ENCODE measurements at regions not wholly inside any gene's neighbourhood (a gene's known extent, or its start where the extent isn't known, plus 50 kb on each side); places are given as distances from the start of the nearest gene placed in this dataset.

DNA sequence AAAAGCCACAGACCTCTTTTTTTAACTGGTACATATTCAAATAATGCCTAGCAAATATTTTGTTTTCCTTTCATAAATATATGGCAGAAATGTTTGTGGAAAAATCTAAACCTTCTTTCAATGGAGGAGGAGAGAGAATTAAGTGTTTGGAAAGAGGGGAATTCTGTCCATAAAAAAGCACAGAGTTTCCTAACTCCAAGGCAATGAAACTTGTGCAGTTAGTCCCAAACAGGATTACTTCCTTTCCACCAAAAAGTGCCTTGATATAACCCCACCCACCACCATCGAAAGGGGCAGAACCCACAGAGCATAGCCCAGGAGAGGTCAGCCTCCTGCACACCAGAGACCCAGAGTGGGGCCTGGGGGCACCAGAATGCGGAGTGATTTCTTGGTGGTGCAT is 106.3 kb downstream of the OGFRL1 start:
- Histone ChIP-seq H3K27me3 (ENCODE audit: control insufficient read depth in 2 of 2, insufficient read depth in 2 of 2, low read length in 2 of 2) (no peaks in the 10 kb centered on the region), H3K27ac (ENCODE audit: low read depth, low read length) (no peak overlapping the region), H3K4me1 (ENCODE audit: control insufficient read depth in 2 of 2, insufficient read depth in 2 of 2, low read length in 2 of 2) (no peaks in the 10 kb centered on the region), H3K36me3 (ENCODE audit: control insufficient read depth in 2 of 3, insufficient read depth in 3 of 3, low read length in 3 of 3) (no peaks in the 10 kb centered on the region), H3K4me3 (ENCODE audit: low read length) (no peak overlapping the region), H3K9me3 (ENCODE audit: control insufficient read depth in 2 of 3, low read length in 3 of 3) (no peaks in the 10 kb centered on the region)
- DNase-seq (no peak), ATAC-seq (no peak)
- CTCF ChIA-PET = no interaction called here
- H3K27ac Mint-ChIP-seq = no peak overlapping the region
- POLR2A ChIA-PET = no interaction called here
- peaks cover 1 to 15% (median 8%) of the 10 kb centered on the region in 5 donors for H3K27me3 Mint-ChIP-seq
- H3K4me3 Mint-ChIP-seq = no peak overlapping the region
- intact Hi-C loops (cut with micrococcal nuclease) = no loop called here
- H3K9me3 Mint-ChIP-seq = peaks cover 0 to 3% (median 0%) of the 10 kb centered on the region in 11 donors
- H3K36me3 Mint-ChIP-seq = no peaks in the 10 kb centered on the region
- H3K4me1 Mint-ChIP-seq = no peaks in the 10 kb centered on the region

DNA sequence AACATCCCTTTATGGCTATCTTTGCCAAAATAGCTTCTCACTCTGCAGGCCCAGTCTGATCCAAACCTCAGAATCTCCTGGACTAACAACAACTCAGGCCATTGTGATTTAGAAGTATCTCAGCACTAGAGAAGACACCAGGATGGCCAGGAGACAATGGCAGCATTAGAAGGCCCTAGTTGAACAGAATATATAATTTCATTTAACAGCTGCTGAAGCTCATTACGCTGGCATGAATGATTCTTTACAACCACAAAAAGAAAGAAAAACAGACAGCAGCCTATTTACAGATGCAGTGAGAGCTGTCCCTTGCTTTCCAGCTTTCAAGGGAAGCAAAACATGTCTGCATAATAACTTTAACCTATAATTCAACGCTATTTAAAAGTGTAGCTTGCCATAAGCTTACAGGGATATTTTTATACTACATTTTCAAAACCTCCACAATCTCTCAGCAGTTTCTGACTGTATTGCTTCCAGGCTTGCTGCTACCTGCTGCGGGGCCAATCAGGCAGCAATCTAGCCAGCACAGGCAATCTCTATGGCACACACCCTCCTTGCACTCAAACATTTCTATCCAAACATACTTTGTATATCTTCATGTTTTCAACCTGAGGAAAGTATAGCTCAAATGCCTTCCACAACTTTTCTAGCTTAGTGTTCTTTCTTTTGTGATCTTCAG is 107.3 kb downstream of the OGFRL1 start:
- ATAC-seq (no peak), DNase-seq (no peak)
- Histone ChIP-seq H3K27ac (ENCODE audit: low read depth, low read length) (no peak overlapping the region), H3K27me3 (ENCODE audit: control insufficient read depth in 2 of 2, insufficient read depth in 2 of 2, low read length in 2 of 2) (no peaks in the 10 kb centered on the region), H3K4me1 (ENCODE audit: control insufficient read depth in 2 of 2, insufficient read depth in 2 of 2, low read length in 2 of 2) (no peaks in the 10 kb centered on the region), H3K4me3 (ENCODE audit: low read length) (no peak overlapping the region), H3K36me3 (ENCODE audit: control insufficient read depth in 2 of 3, insufficient read depth in 3 of 3, low read length in 3 of 3) (no peaks in the 10 kb centered on the region), H3K9me3 (ENCODE audit: control insufficient read depth in 2 of 3, low read length in 3 of 3) (no peaks in the 10 kb centered on the region)
- Mint-ChIP-seq H3K4me1 (no peaks in the 10 kb centered on the region), H3K27me3 (peaks cover 1 to 14% (median 8%) of the 10 kb centered on the region in 5 donors), H3K4me3 (no peak overlapping the region), H3K27ac (no peak overlapping the region), H3K9me3 (peaks cover 0 to 3% (median 0%) of the 10 kb centered on the region in 11 donors), H3K36me3 (no peaks in the 10 kb centered on the region)
- CTCF ChIA-PET = no interaction called here
- POLR2A ChIA-PET = no interaction called here
- intact Hi-C loops (cut with micrococcal nuclease) = no loop called here

DNA sequence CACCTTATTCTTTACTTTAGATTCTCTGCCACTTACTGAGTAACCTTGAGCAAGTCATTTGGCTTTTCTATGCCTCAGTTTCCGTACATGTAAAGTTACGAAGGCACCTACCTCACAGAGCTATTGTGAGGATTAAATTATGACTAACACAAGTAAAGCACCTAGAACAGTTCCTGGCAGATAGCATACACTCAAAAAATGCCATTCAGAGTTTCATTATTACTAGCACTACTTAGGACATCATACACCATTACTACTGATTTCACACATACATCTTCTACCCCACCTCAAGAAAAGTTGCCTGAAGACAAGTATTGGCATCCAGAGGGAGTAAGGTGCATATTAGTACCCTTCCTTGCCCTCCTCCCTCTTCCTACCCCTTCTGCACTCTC is 107.8 kb downstream of the OGFRL1 start:
- no peak for DNase-seq
- Histone ChIP-seq H3K27me3 (ENCODE audit: control insufficient read depth in 2 of 2, insufficient read depth in 2 of 2, low read length in 2 of 2) (no peaks in the 10 kb centered on the region), H3K4me1 (ENCODE audit: control insufficient read depth in 2 of 2, insufficient read depth in 2 of 2, low read length in 2 of 2) (no peaks in the 10 kb centered on the region), H3K9me3 (ENCODE audit: control insufficient read depth in 2 of 3, low read length in 3 of 3) (no peaks in the 10 kb centered on the region), H3K4me3 (ENCODE audit: low read length) (no peak overlapping the region), H3K36me3 (ENCODE audit: control insufficient read depth in 2 of 3, insufficient read depth in 3 of 3, low read length in 3 of 3) (no peaks in the 10 kb centered on the region), H3K27ac (ENCODE audit: low read depth, low read length) (no peak overlapping the region)
- H3K27ac Mint-ChIP-seq = no peak overlapping the region
- peaks cover 1 to 11% (median 8%) of the 10 kb centered on the region in 5 donors for H3K27me3 Mint-ChIP-seq
- peaks cover 0 to 3% (median 0%) of the 10 kb centered on the region in 11 donors for H3K9me3 Mint-ChIP-seq
- ChIA-PET CTCF (no interaction called here), POLR2A (no interaction called here)
- no peaks in the 10 kb centered on the region for H3K36me3 Mint-ChIP-seq
- intact Hi-C loops (cut with micrococcal nuclease) = no loop called here
- no peak for ATAC-seq
- H3K4me1 Mint-ChIP-seq = no peaks in the 10 kb centered on the region
- H3K4me3 Mint-ChIP-seq = no peak overlapping the region

DNA sequence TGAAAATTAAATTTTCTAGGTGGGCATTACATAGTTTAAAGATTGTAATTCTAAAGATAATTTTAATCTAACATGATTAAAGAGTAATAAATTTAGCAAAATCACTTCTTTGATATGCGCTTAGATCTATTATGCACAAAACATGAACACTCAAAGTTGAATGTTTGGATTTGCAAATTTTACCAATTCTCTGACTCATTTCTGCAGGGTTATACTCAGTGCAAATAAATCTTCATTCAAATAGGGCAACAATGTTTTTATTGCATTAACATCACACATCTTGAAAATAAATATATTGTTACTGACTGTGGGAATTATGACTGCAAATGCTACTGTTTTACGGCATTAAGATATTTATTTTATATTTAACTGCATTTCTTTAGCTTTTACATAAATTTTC is 110.7 kb downstream of the OGFRL1 start:
- Histone ChIP-seq H3K27ac (ENCODE audit: low read depth, low read length) (no peak overlapping the region), H3K36me3 (ENCODE audit: control insufficient read depth in 2 of 3, insufficient read depth in 3 of 3, low read length in 3 of 3) (no peaks in the 10 kb centered on the region), H3K4me3 (ENCODE audit: low read length) (no peak overlapping the region), H3K4me1 (ENCODE audit: control insufficient read depth in 2 of 2, insufficient read depth in 2 of 2, low read length in 2 of 2) (no peaks in the 10 kb centered on the region), H3K27me3 (ENCODE audit: control insufficient read depth in 2 of 2, insufficient read depth in 2 of 2, low read length in 2 of 2) (no peaks in the 10 kb centered on the region), H3K9me3 (ENCODE audit: control insufficient read depth in 2 of 3, low read length in 3 of 3) (no peaks in the 10 kb centered on the region)
- ChIA-PET CTCF (no interaction called here), POLR2A (no interaction called here)
- no peak for ATAC-seq
- Mint-ChIP-seq H3K27me3 (peaks cover 4 to 14% (median 5%) of the 10 kb centered on the region in 5 donors), H3K9me3 (peaks cover 0 to 2% (median 0%) of the 10 kb centered on the region in 11 donors), H3K27ac (no peak overlapping the region), H3K4me1 (no peaks in the 10 kb centered on the region), H3K36me3 (no peaks in the 10 kb centered on the region), H3K4me3 (no peak overlapping the region)
- DNase-seq = no peak
- intact Hi-C loops (cut with micrococcal nuclease) = no loop called here

DNA sequence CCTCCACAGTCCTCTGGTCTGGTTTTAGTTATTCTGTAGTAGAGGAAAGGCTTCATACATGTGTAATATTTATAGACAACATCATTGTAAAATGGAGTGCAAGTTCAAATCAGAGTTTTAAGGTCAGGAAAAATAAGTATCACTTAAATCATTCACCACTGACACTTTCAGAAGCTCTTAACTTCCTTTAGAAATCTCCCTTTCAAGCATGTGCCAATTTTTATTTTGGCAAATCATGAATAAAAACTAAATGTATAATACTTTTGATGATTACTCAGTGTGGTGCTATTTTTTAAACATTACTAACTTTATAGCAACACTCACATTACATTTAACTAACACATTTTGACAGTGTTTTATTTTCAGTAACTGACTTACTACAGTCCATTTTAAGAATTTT is 112.2 kb downstream of the OGFRL1 start:
- Mint-ChIP-seq H3K9me3 (peaks cover 0 to 2% (median 0%) of the 10 kb centered on the region in 11 donors), H3K27ac (no peak overlapping the region), H3K36me3 (no peaks in the 10 kb centered on the region), H3K4me3 (no peak overlapping the region), H3K27me3 (peaks cover 6 to 24% (median 11%) of the 10 kb centered on the region in 5 donors), H3K4me1 (no peaks in the 10 kb centered on the region)
- CTCF ChIA-PET = no interaction called here
- no peak overlapping the region for H3K27ac ChIP-seq (ENCODE audit: low read depth, low read length)
- DNase-seq = no peak
- no peaks in the 10 kb centered on the region for H3K9me3 ChIP-seq (ENCODE audit: control insufficient read depth in 2 of 3, low read length in 3 of 3)
- intact Hi-C loops (cut with micrococcal nuclease) = no loop called here
- no peak for ATAC-seq
- POLR2A ChIA-PET = no interaction called here
- no peak overlapping the region for H3K4me3 ChIP-seq (ENCODE audit: low read length)
- H3K36me3 ChIP-seq (ENCODE audit: control insufficient read depth in 2 of 3, insufficient read depth in 3 of 3, low read length in 3 of 3) = no peaks in the 10 kb centered on the region
- no peaks in the 10 kb centered on the region for H3K27me3 ChIP-seq (ENCODE audit: control insufficient read depth in 2 of 2, insufficient read depth in 2 of 2, low read length in 2 of 2)
- H3K4me1 ChIP-seq (ENCODE audit: control insufficient read depth in 2 of 2, insufficient read depth in 2 of 2, low read length in 2 of 2) = no peaks in the 10 kb centered on the region

DNA sequence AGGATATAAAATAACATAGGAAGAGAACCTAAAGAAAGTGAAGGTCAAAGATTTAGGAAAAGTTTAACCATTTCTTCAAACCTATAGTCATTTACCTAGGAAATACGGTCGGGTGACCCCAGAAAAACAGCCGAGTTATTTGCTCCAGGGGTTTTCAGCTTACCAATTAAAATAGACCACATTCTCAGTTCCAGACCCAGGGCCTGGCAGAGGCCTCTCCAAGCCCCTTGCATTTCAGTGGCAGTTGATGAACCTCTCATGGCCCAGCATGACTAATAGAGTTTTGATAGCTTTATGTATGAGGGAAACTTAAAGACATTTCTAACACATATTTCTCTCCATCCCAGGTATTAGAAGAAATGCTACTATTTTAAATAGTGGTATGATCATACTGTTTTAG is 113.5 kb downstream of the OGFRL1 start:
- H3K4me1 ChIP-seq (ENCODE audit: control insufficient read depth in 2 of 2, insufficient read depth in 2 of 2, low read length in 2 of 2) = no peaks in the 10 kb centered on the region
- no peaks in the 10 kb centered on the region for H3K36me3 ChIP-seq (ENCODE audit: control insufficient read depth in 2 of 3, insufficient read depth in 3 of 3, low read length in 3 of 3)
- H3K4me3 ChIP-seq (ENCODE audit: low read length) = no peak overlapping the region
- no peaks in the 10 kb centered on the region for H3K9me3 ChIP-seq (ENCODE audit: control insufficient read depth in 2 of 3, low read length in 3 of 3)
- no peaks in the 10 kb centered on the region for H3K27me3 ChIP-seq (ENCODE audit: control insufficient read depth in 2 of 2, insufficient read depth in 2 of 2, low read length in 2 of 2)
- Mint-ChIP-seq H3K9me3 (peaks cover 0 to 2% (median 0%) of the 10 kb centered on the region in 11 donors), H3K27me3 (peaks cover 15 to 28% (median 19%) of the 10 kb centered on the region in 5 donors), H3K36me3 (no peaks in the 10 kb centered on the region), H3K4me3 (no peak overlapping the region), H3K27ac (no peak overlapping the region), H3K4me1 (no peaks in the 10 kb centered on the region)
- ChIA-PET CTCF (no interaction called here), POLR2A (no interaction called here)
- no peak for ATAC-seq
- DNase-seq = no peak
- intact Hi-C loops (cut with micrococcal nuclease) = no loop called here
- H3K27ac ChIP-seq (ENCODE audit: low read depth, low read length) = no peak overlapping the region

DNA sequence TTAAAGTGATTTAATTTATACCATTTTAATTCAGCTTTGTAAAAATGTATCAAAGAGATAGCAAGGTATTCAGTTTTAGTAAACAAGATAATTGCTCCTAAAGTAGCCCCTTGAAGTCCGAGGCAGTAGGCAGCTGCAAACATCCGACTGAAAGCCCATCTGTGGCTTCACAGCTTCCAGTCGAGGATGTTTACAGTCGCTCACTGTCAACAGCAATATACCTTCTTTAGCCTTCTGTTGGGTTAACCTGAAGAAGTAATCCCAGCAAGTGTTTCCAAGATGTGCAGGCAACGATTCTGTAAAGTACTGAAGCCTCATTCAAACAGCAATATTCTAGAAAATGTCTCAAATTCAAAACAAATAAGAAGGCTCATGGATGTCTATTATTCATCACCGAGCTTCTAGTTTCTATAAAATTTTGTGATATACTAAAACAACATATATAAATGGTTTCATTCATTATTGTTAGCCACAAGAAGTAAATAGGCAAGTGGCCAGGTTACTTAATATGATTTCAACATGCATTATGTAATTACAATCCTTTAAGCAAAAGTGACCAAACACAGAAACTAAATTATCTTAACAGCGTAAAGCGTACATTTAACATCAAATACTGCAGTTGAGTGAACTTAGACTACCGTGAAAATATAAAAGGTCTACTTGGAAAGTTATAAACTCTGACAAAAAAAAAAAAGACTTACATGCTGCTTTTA is 115.0 kb downstream of the OGFRL1 start:
- DNase-seq (no peak), ATAC-seq (no peak)
- intact Hi-C loops (cut with micrococcal nuclease) = no loop called here
- POLR2A ChIA-PET = no interaction called here
- H3K9me3 Mint-ChIP-seq = no peaks in the 10 kb centered on the region
- CTCF ChIA-PET = no interaction called here
- Histone ChIP-seq H3K36me3 (ENCODE audit: control insufficient read depth in 2 of 3, insufficient read depth in 3 of 3, low read length in 3 of 3) (no peaks in the 10 kb centered on the region), H3K4me3 (ENCODE audit: low read length) (no peak overlapping the region), H3K27me3 (ENCODE audit: control insufficient read depth in 2 of 2, insufficient read depth in 2 of 2, low read length in 2 of 2) (no peaks in the 10 kb centered on the region), H3K9me3 (ENCODE audit: control insufficient read depth in 2 of 3, low read length in 3 of 3) (no peaks in the 10 kb centered on the region), H3K4me1 (ENCODE audit: control insufficient read depth in 2 of 2, insufficient read depth in 2 of 2, low read length in 2 of 2) (no peaks in the 10 kb centered on the region), H3K27ac (ENCODE audit: low read depth, low read length) (no peak overlapping the region)
- no peaks in the 10 kb centered on the region for H3K36me3 Mint-ChIP-seq
- H3K4me1 Mint-ChIP-seq = no peaks in the 10 kb centered on the region
- H3K27ac Mint-ChIP-seq = no peak overlapping the region
- H3K4me3 Mint-ChIP-seq = no peak overlapping the region
- peaks cover 12 to 28% (median 21%) of the 10 kb centered on the region in 5 donors for H3K27me3 Mint-ChIP-seq
